Caco-2 (cell line): ENCODE measurements at regions not wholly inside any gene's neighbourhood (a gene's known extent, or its start where the extent isn't known, plus 50 kb on each side); places are given as distances from the start of the nearest gene placed in this dataset.

Source experiments
- BruUV-seq: library from RNA; stranded (reverse); fragments of 400-500 nt; replicated peaks from 2 replicates; lab custom pipeline; 2021; lab: Mats Ljungman, UMichigan
- CTCF ChIA-PET: fragments of 300-600 bp; sonication (Branson Sonifier 250); formaldehyde crosslinking; loops from one replicate; lab custom pipeline; 2022; ENCODE audit warnings: antibody characterized with exemption; lab: Charles Lee
- POLR2A ChIA-PET: fragments of 300-600 bp; sonication (Branson Sonifier 250); formaldehyde crosslinking; loops from one replicate; lab custom pipeline; 2022; ENCODE audit warnings: antibody characterized with exemption; lab: Charles Lee
- DNase-seq, 2 experiments: peaks; one replicate each; pipeline versions ENCODE4 v3.0.0 to v3.0.0-alpha.2; 2020 to 2022
- H3K27me3 ChIP-seq: replicated peaks from 2 replicates; pipeline ENCODE4 v1.6.0; 2011; ENCODE audit warnings: low read length; ENCODE audit not compliant: control insufficient read depth, insufficient read depth
- H3K36me3 ChIP-seq: 2 replicates; pipeline ENCODE4 v1.5.1; 2011; ENCODE audit warnings: low read length; ENCODE audit not compliant: control insufficient read depth, insufficient read depth
- H3K4me1 ChIP-seq: fragments of 250-450 bp; sonication (Bioruptor Pico); 2 replicates; pipeline ENCODE4 v1.5.1; 2020; ENCODE audit warnings: mild to moderate bottlenecking
- H3K4me3 ChIP-seq: 2 replicates; pipeline ENCODE4 v1.5.1; 2011; ENCODE audit warnings: low read depth, mild to moderate bottlenecking, control low read depth, low read length
- H3K9me3 ChIP-seq: fragments of 250-450 bp; sonication (Bioruptor Pico); 2 replicates; pipeline ENCODE4 v1.5.1; 2020; ENCODE audit warnings: mild to moderate bottlenecking, moderate library complexity
- H3K27ac Mint-ChIP-seq: one replicate; pipeline ENCODE4 v1.8.0; 2022; ENCODE audit warnings: mixed read lengths; ENCODE audit not compliant: unreplicated experiment
- H3K27me3 Mint-ChIP-seq: one replicate; pipeline ENCODE4 v1.8.0; 2022; ENCODE audit warnings: mixed read lengths; ENCODE audit not compliant: insufficient read depth, unreplicated experiment
- H3K36me3 Mint-ChIP-seq: one replicate; pipeline ENCODE4 v1.8.0; 2022; ENCODE audit warnings: mild to moderate bottlenecking, mixed read lengths; ENCODE audit not compliant: insufficient read depth, unreplicated experiment
- H3K4me1 Mint-ChIP-seq: one replicate; pipeline ENCODE4 v1.8.0; 2022; ENCODE audit warnings: low read depth, mixed read lengths; ENCODE audit not compliant: unreplicated experiment
- H3K4me3 Mint-ChIP-seq: one replicate; pipeline ENCODE4 v1.8.0; 2022; ENCODE audit warnings: mild to moderate bottlenecking, moderate library complexity, mixed read lengths; ENCODE audit not compliant: unreplicated experiment
- H3K9me3 Mint-ChIP-seq: one replicate; pipeline ENCODE4 v1.8.0; 2022; ENCODE audit warnings: mixed read lengths; ENCODE audit not compliant: unreplicated experiment
- intact Hi-C: fragments of 100-400 bp; cut with micrococcal nuclease; formaldehyde crosslinking; loops from one replicate; pipeline ENCODE4 v1.10.0; 2022; ENCODE audit not compliant: unreplicated experiment
- TF ChIP-seq, protein P1 (sequence below), 2 experiments: fragments of 200-600 bp in 1 of 2; IDR thresholded peaks; 1 replicate in 1 of 2; 2 replicates in 1 of 2; pipeline versions ENCODE4 v1.5.1 to v1.8.0; 2011 to 2022; ENCODE audit warnings: antibody characterized with exemption in 1 of 2, control low read depth in 1 of 2, inconsistent platforms in 1 of 2, low read depth in 1 of 2, low read length in 1 of 2, mild to moderate bottlenecking in 1 of 2, moderate library complexity in 1 of 2; ENCODE audit not compliant: insufficient read depth in 1 of 2, severe bottlenecking in 1 of 2, unreplicated experiment in 1 of 2

DNA sequence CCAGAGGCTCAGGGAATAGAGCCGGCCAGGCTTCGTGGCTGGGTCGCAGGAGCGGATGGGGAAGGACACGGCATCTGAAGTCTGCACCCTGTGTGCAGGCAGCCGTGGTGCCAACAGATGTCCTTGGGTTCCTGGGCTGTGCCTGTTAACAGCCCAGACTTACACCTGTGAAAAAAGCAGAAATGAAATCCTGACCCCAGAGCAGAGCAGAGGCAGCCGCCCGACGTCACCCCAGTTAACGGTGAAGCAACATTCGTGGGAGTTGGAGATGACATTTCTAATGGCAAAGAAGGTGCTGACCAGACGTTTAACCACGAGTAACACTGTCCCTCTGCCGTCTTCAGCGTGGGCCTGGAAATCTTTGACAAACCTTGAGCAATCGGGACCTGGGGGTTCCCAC lies 200.3 kb upstream of the DIO3 start:
- BruUV-seq = no TSS peak
- CTCF ChIA-PET = no interaction called here
- Mint-ChIP-seq H3K27me3 (no peaks in the 10 kb centered on the region), H3K4me1 (no peaks in the 10 kb centered on the region), H3K27ac (no peak overlapping the region), H3K36me3 (no peaks in the 10 kb centered on the region), H3K4me3 (no peak overlapping the region), H3K9me3 (no peaks in the 10 kb centered on the region)
- no peak for DNase-seq
- intact Hi-C loops = no loop called here
- Histone ChIP-seq H3K9me3 (0 out of 2 replicates have a peak, but pooled peaks cover 3% of the 10 kb centered on the region), H3K27me3 (no peaks in the 10 kb centered on the region), H3K36me3 (no peaks in the 10 kb centered on the region), H3K4me3 (no peak overlapping the region), H3K4me1 (no peaks in the 10 kb centered on the region)
- POLR2A ChIA-PET = no interaction called here
- TF ChIP-seq, protein P1, sequence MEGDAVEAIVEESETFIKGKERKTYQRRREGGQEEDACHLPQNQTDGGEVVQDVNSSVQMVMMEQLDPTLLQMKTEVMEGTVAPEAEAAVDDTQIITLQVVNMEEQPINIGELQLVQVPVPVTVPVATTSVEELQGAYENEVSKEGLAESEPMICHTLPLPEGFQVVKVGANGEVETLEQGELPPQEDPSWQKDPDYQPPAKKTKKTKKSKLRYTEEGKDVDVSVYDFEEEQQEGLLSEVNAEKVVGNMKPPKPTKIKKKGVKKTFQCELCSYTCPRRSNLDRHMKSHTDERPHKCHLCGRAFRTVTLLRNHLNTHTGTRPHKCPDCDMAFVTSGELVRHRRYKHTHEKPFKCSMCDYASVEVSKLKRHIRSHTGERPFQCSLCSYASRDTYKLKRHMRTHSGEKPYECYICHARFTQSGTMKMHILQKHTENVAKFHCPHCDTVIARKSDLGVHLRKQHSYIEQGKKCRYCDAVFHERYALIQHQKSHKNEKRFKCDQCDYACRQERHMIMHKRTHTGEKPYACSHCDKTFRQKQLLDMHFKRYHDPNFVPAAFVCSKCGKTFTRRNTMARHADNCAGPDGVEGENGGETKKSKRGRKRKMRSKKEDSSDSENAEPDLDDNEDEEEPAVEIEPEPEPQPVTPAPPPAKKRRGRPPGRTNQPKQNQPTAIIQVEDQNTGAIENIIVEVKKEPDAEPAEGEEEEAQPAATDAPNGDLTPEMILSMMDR (IDR thresholded peaks at IDR 0.05; ENCODE audit: insufficient read depth in 1 of 2, low read depth in 1 of 2, low read length in 1 of 2, severe bottlenecking in 1 of 2, unreplicated experiment in 1 of 2) = no peak

DNA sequence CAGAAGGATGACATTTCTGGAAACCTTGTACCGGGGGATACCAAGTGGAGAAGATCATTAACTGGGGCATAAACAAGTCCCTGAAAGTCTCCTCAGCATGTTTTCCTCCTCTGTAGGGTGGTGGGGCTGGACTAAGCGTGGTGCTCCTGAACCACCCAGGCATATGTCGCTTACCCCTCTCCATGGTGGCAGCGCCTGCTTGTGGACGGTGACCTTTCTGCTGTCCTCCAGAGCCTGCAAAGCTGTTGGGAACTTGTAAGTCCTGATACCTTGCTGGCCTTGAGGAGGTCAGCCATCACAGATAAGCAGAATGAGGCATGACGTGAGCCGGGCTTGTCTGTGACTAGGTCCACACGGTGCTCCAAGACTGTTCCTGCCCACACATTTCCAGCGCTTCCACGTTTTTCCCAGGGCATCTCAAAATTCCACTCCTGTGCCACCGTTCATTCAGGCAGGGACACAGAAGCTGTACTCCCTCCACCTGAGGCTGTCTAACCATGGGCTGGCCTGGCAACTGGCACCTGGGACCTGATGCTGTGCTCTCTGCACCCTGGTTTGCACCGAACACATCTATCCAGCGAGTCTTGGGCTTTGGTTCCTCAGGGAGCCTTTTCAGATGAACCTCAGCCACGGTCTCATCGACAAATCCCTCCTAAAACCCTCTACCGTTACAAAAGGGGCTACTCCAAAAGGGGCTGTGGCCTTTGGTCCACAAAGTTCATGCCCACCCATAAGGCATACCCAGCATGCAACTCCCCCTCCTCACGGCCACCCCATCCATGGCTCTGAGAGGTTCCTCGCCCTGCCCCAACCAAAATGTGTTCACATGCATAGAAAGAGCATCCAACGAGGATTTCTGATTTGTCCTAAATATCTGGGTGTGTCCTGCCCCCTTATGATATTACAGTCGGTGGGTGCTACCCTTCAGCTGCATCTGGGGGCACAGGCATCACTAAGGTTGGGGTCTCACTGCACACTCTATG lies 199.6 kb upstream of the DIO3 start:
- Histone ChIP-seq H3K9me3 (no peaks in the 10 kb centered on the region), H3K36me3 (no peaks in the 10 kb centered on the region), H3K4me1 (no peaks in the 10 kb centered on the region), H3K4me3 (no peak overlapping the region), H3K27me3 (no peaks in the 10 kb centered on the region)
- intact Hi-C loops = no loop called here
- CTCF ChIA-PET = no interaction called here
- H3K27me3 Mint-ChIP-seq = no peaks in the 10 kb centered on the region
- DNase-seq = no peak
- TF ChIP-seq, protein P1 (IDR thresholded peaks at IDR 0.05; ENCODE audit: insufficient read depth in 1 of 2, low read depth in 1 of 2, low read length in 1 of 2, severe bottlenecking in 1 of 2, unreplicated experiment in 1 of 2) = no peak
- H3K4me1 Mint-ChIP-seq = no peaks in the 10 kb centered on the region
- H3K27ac Mint-ChIP-seq = no peak overlapping the region
- no peaks in the 10 kb centered on the region for H3K36me3 Mint-ChIP-seq
- H3K4me3 Mint-ChIP-seq = no peak overlapping the region
- POLR2A ChIA-PET = no interaction called here
- no peaks in the 10 kb centered on the region for H3K9me3 Mint-ChIP-seq
- BruUV-seq = no TSS peak

DNA sequence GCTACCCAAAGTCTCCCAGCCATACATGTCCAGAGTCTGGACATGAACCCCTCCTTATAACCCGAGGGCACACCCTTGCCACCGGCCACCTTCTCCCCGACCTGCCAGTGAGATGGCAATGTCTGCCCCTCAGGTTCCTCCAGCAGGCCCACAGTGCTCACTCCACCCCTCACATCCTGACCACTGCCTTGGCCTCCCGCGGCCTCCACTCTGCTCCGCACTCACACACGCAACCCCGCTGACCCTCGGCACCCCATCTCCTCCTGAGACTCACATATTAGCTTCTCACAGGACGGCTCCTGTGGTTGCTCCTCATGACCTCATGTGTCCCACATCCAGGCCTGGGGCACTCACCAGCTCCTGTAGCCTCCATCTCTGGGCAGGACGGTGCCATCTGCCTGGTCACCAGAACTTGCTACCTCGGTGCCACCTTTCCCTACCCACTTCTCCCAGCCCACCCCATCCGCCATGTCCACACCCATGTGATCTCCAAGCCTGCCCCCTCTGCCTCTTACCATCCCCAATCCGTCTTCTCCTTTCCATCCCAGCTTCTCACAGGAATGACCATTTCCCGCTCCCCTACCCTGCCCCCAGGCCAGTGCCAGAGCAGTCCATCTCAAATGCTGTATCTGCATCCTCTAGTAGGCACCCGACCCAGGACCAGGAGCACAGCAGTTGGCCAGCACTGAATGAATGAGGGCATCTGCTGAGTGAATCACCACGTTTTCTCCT lies 198.6 kb upstream of the DIO3 start:
- H3K36me3 ChIP-seq = no peaks in the 10 kb centered on the region
- no peaks in the 10 kb centered on the region for H3K27me3 ChIP-seq
- BruUV-seq = no TSS peak
- TF ChIP-seq, protein P1 (IDR thresholded peaks at IDR 0.05; ENCODE audit: insufficient read depth in 1 of 2, low read depth in 1 of 2, low read length in 1 of 2, severe bottlenecking in 1 of 2, unreplicated experiment in 1 of 2) = no peak
- Mint-ChIP-seq H3K27me3 (no peaks in the 10 kb centered on the region), H3K4me3 (no peak overlapping the region), H3K4me1 (no peaks in the 10 kb centered on the region), H3K27ac (no peak overlapping the region), H3K36me3 (no peaks in the 10 kb centered on the region), H3K9me3 (no peaks in the 10 kb centered on the region)
- CTCF ChIA-PET = no interaction called here
- H3K4me1 ChIP-seq = no peaks in the 10 kb centered on the region
- intact Hi-C loops = no loop called here
- POLR2A ChIA-PET = no interaction called here
- H3K4me3 ChIP-seq = no peak overlapping the region
- no peak for DNase-seq
- H3K9me3 ChIP-seq = no peaks in the 10 kb centered on the region
